ENCODE measurements at regions not wholly inside any gene's neighbourhood (a gene's known extent, or its start where the extent isn't known, plus 50 kb on each side); places are given as distances from the start of the nearest gene placed in this dataset.

DNA sequence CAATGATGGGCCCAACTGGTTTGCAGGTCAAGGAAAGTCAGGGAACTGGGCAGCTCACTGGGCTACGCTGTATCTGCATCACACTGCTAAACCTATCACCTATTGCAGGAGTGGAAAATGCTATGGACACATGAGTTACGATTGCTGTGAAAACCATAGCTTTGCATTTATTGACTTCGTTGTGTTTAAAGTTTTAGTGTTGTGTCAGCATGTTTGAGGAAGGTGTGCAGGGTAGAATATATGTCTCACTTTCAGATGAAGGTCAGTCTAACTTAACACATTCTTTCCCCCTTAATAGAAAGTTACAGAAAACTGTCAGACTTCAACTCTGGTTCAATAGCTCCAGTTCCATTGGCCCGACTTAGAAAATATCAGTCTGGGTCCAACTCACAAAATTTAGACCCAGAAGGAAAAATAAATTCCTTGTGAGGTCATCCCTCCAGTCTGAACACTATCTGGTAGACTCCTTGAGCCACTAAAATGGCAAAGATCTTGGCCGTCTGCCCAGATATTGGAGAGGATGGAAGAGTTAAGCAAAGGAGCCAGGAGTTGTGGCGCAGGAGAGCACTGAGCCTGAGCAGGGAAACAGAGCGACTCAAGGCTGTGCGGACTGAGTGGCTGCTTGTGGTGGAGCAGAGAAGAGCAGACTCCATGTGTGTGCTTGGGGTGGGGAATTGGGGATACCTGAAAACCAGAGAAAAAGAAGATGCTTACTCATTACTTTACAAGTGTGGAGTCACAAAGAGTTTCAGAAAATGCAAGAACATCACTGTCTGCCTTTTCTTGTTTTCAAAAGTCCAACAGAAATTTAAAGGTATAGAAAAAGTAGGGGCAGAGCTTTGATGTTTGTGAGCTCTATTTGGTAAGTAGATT is 518.5 kb downstream of the FGF9 start:
- no peaks in the 10 kb centered on the region for H3K27me3 ChIP-seq
- no peak overlapping the region for H3K27ac ChIP-seq
- no peaks in the 10 kb centered on the region for H3K9me3 ChIP-seq
- H3K4me1 ChIP-seq = no peaks in the 10 kb centered on the region
- DNase-seq = no peak
- WGBS, 2 donors = 85 to 91% methylated on average over 8 of the region's 8 CpGs
- H3K36me3 ChIP-seq (ENCODE audit: low read depth, missing control alignments) = no peaks in the 10 kb centered on the region
- H3K4me3 ChIP-seq = no peak overlapping the region
- TF ChIP-seq POLR2A (IDR thresholded peaks at IDR 0.05) (no peak), CTCF (IDR thresholded peaks at IDR 0.05) (no peak)
- intact Hi-C loops (cut with DNase I; ENCODE audit: low total_unique reads) = no loop called here

DNA sequence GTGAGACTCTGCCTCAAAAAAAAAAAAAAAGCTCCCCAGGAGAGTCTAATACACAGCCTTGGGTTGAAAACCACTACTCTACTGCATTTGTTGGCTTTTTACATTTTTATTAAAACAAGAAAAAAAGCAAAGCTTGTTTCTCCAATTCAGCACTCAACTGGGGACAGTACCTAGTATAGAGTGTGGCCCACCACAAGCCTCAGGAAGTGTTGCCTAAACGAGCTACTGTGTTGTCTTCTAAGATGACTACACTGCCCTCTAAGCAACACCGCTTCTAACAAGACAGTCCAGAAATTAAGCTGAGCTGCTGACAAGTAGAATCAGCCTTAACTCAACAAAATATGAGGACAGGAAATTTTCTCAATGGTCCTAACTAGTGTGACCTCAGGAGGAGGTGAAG is 522.2 kb downstream of the FGF9 start:
- Histone ChIP-seq H3K27me3 (no peaks in the 10 kb centered on the region), H3K36me3 (ENCODE audit: low read depth, missing control alignments) (no peaks in the 10 kb centered on the region), H3K4me3 (no peak overlapping the region), H3K27ac (no peak overlapping the region), H3K4me1 (no peaks in the 10 kb centered on the region), H3K9me3 (no peaks in the 10 kb centered on the region)
- intact Hi-C loops (cut with DNase I; ENCODE audit: low total_unique reads) = no loop called here
- TF ChIP-seq CTCF (IDR thresholded peaks at IDR 0.05) (no peak), POLR2A (IDR thresholded peaks at IDR 0.05) (no peak)
- 69 to 83% methylated on average over 2 of the region's 2 CpGs for WGBS, 2 donors
- DNase-seq = no peak

DNA sequence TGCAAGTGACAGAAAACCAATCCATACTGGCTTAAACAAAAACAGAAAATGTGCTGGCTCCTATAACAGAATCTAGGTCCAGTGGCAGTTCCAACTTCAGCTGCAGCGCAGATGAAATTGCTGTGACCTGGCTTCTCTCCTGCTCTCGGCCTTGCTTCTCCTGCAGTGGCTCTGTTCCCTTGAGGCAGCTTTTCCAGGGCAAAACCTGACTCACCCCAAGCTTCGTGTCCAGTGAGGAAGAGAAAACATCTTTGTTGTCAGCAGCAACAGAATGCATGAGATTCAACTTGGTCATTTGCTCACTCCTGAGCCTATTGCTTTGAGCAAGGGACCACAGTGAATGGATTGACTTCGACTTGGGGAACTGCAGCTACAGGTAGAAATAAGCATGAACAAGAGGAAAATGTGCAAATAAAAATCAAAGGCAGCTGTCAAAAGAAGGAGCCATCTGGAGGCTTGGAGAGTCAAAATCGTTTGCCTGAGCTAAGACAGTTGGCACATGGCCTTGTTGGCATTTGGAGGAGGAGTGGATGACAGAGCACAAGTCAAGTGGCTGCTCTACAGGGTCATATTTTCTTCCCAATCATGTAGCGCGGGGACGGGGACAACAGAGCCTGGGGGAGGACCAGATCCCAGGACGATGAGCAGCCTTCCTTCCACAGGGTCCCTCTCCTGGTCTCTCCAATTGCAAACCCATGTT is 523.4 kb downstream of the FGF9 start:
- Histone ChIP-seq H3K27ac (no peak overlapping the region), H3K4me1 (no peaks in the 10 kb centered on the region), H3K27me3 (no peaks in the 10 kb centered on the region), H3K4me3 (no peak overlapping the region), H3K9me3 (no peaks in the 10 kb centered on the region), H3K36me3 (ENCODE audit: low read depth, missing control alignments) (no peaks in the 10 kb centered on the region)
- TF ChIP-seq CTCF (IDR thresholded peaks at IDR 0.05) (no peak), POLR2A (IDR thresholded peaks at IDR 0.05) (no peak)
- 76 to 82% methylated on average over 9 of the region's 9 CpGs for WGBS, 2 donors
- intact Hi-C loops (cut with DNase I; ENCODE audit: low total_unique reads) = no loop called here
- no peak for DNase-seq

GRCh38 chr13:22195726-22196125 is 524.9 kb downstream of the FGF9 start:
- no peaks in the 10 kb centered on the region for H3K27me3 ChIP-seq
- no peaks in the 10 kb centered on the region for H3K36me3 ChIP-seq (ENCODE audit: low read depth, missing control alignments)
- H3K4me3 ChIP-seq = no peak overlapping the region
- H3K9me3 ChIP-seq = no peaks in the 10 kb centered on the region
- intact Hi-C loops (cut with DNase I; ENCODE audit: low total_unique reads) = no loop called here
- TF ChIP-seq POLR2A (IDR thresholded peaks at IDR 0.05) = no peak
- TF ChIP-seq CTCF (IDR thresholded peaks at IDR 0.05) = no peak
- no peaks in the 10 kb centered on the region for H3K4me1 ChIP-seq
- 93 to 95% methylated on average over 5 of the region's 5 CpGs for WGBS, 2 donors
- no peak for DNase-seq
- no peak overlapping the region for H3K27ac ChIP-seq

All from testis (tissue), 2 donors.